ENCODE measurements at regions not wholly inside any gene's neighbourhood (a gene's known extent, or its start where the extent isn't known, plus 50 kb on each side); places are given as distances from the start of the nearest gene placed in this dataset.
"Not testable (repeated sequence)": the region's sequence is repeated elsewhere in the genome, so short reads cannot be mapped to it uniquely, and the experiment has no call there.

DNA sequence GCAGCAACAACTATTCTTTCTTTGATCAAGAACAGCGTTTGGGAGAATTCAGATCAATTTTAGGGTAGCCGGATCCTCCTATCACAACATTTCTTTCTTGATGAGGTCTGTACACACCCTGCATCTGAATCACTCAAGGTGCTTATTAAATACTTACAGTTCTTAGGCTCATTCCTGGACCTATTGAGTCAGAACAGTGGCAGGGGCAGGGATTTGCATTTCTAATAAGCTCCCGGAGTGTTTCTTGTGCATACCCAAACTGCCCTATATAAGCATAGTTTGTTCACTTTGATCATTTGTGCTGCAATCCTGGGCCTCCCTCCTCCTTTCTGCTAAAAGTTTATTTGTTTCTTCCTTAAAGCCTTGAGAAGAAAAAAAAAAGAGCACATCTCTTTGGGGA is 80.5 kb upstream of the RPH3A start:
- Histone ChIP-seq H3K4me3 (ENCODE audit: low read length in 3 of 3) (no peak overlapping the region), H3K9ac (ENCODE audit: low read length in 3 of 3) (no peak overlapping the region), H3K27me3 (ENCODE audit: control insufficient read depth, insufficient read depth, low read length) (no peaks in the 10 kb centered on the region), H3K36me3 (ENCODE audit: control insufficient read depth in 2 of 3, insufficient read depth in 3 of 3, low read length in 3 of 3) (no peaks in the 10 kb centered on the region), H3K9me3 (ENCODE audit: control insufficient read depth in 2 of 3, insufficient read depth in 1 of 3, low read length in 3 of 3) (no peaks in the 10 kb centered on the region), H3K27ac (ENCODE audit: low read depth in 2 of 2, low read length in 2 of 2) (no peak overlapping the region), H3K4me1 (ENCODE audit: control insufficient read depth in 2 of 3, insufficient read depth in 2 of 3, low read depth in 1 of 3, low read length in 3 of 3) (no peaks in the 10 kb centered on the region)
- intact Hi-C loops (cut with DNase I): no loop called here
- DNase-seq (no peak), FAIRE-seq (no peak)
- TF ChIP-seq, protein P1, sequence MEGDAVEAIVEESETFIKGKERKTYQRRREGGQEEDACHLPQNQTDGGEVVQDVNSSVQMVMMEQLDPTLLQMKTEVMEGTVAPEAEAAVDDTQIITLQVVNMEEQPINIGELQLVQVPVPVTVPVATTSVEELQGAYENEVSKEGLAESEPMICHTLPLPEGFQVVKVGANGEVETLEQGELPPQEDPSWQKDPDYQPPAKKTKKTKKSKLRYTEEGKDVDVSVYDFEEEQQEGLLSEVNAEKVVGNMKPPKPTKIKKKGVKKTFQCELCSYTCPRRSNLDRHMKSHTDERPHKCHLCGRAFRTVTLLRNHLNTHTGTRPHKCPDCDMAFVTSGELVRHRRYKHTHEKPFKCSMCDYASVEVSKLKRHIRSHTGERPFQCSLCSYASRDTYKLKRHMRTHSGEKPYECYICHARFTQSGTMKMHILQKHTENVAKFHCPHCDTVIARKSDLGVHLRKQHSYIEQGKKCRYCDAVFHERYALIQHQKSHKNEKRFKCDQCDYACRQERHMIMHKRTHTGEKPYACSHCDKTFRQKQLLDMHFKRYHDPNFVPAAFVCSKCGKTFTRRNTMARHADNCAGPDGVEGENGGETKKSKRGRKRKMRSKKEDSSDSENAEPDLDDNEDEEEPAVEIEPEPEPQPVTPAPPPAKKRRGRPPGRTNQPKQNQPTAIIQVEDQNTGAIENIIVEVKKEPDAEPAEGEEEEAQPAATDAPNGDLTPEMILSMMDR (IDR thresholded peaks at IDR 0.05; ENCODE audit: borderline replicate concordance, extremely low read depth, insufficient read depth): no peak

DNA sequence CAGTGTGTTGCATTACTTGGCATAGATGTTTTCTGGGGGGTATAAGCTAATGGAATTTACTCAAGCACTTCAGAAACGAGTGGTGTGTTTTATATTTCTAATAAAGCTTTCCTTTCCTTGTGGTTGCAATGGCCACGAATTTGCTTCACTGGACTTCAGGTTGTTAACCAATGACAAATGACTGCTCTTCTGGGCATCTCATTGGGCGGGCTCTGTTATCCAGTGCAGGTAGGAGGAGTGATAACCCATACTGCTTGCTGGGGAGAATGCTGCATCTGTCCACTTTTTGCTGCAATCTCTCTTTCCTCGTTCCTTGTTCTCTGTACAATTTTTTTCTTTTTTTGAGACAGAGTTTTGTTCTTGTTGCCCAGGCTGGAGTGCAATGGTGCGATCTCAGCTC is 80.0 kb upstream of the RPH3A start:
- DNase-seq: no peak
- Histone ChIP-seq H3K4me3 (ENCODE audit: low read length in 3 of 3) (no peak overlapping the region), H3K27me3 (ENCODE audit: control insufficient read depth, insufficient read depth, low read length) (no peaks in the 10 kb centered on the region), H3K27ac (ENCODE audit: low read depth in 2 of 2, low read length in 2 of 2) (no peak overlapping the region), H3K36me3 (ENCODE audit: control insufficient read depth in 2 of 3, insufficient read depth in 3 of 3, low read length in 3 of 3) (no peaks in the 10 kb centered on the region), H3K4me1 (ENCODE audit: control insufficient read depth in 2 of 3, insufficient read depth in 2 of 3, low read depth in 1 of 3, low read length in 3 of 3) (no peaks in the 10 kb centered on the region), H3K9ac (ENCODE audit: low read length in 3 of 3) (no peak overlapping the region), H3K9me3 (ENCODE audit: control insufficient read depth in 2 of 3, insufficient read depth in 1 of 3, low read length in 3 of 3) (no peaks in the 10 kb centered on the region)
- FAIRE-seq: no peak
- intact Hi-C loops (cut with DNase I): no loop called here
- TF ChIP-seq, protein P1 (IDR thresholded peaks at IDR 0.05; ENCODE audit: borderline replicate concordance, extremely low read depth, insufficient read depth): no peak

DNA sequence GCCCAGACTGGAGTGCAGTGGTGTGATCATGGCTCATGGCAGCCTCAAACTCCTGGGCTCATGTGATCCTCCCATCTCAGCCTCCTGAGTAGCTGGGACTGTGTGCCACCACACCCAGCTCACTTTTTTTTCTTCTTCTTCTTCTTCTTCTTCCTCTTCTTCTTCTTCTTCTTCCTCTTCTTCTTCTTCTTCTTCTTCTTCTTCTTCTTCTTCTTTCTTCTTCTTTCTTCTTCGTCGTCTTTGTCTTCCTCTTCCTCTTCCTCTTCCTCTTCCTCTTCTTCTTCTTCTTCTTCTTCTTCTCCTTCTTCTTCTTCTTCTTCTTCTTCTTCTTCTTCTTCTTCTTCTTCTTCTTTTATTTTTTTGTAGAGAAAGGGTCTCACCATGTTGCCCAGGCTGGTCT is 78.8 kb upstream of the RPH3A start:
- H3K9ac ChIP-seq (ENCODE audit: low read length in 3 of 3); H3K9me3 ChIP-seq (ENCODE audit: control insufficient read depth in 2 of 3, insufficient read depth in 1 of 3, low read length in 3 of 3); H3K27me3 ChIP-seq (ENCODE audit: control insufficient read depth, insufficient read depth, low read length); H3K4me3 ChIP-seq (ENCODE audit: low read length in 3 of 3); H3K4me1 ChIP-seq (ENCODE audit: control insufficient read depth in 2 of 3, insufficient read depth in 2 of 3, low read depth in 1 of 3, low read length in 3 of 3); DNase-seq; H3K27ac ChIP-seq (ENCODE audit: low read depth in 2 of 2, low read length in 2 of 2); H3K36me3 ChIP-seq (ENCODE audit: control insufficient read depth in 2 of 3, insufficient read depth in 3 of 3, low read length in 3 of 3); FAIRE-seq; intact Hi-C loops (cut with DNase I): not testable (repeated sequence)

DNA sequence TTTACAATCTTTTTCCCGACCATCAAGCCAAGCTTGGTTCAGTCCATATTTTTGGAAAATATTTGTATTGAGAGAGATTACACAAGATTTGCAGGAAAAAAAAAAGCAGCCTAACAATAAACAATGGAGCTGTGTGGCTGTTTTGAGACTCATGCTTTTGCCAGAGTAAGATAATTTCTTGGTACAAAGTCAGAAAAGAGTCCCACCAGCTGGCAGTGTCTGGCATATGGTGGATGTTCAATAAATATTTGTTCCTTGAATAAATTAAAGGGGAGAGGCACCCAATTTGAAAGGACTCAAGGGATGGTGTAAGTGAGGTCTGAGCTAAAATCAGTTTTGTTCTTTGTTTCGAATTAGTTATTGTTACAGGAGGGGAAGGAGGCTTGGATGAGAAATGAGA is 78.1 kb upstream of the RPH3A start:
- Histone ChIP-seq H3K4me1 (ENCODE audit: control insufficient read depth in 2 of 3, insufficient read depth in 2 of 3, low read depth in 1 of 3, low read length in 3 of 3) (no peaks in the 10 kb centered on the region), H3K9ac (ENCODE audit: low read length in 3 of 3) (no peak overlapping the region), H3K27ac (ENCODE audit: low read depth in 2 of 2, low read length in 2 of 2) (no peak overlapping the region), H3K4me3 (ENCODE audit: low read length in 3 of 3) (no peak overlapping the region), H3K36me3 (ENCODE audit: control insufficient read depth in 2 of 3, insufficient read depth in 3 of 3, low read length in 3 of 3) (no peaks in the 10 kb centered on the region), H3K27me3 (ENCODE audit: control insufficient read depth, insufficient read depth, low read length) (no peaks in the 10 kb centered on the region), H3K9me3 (ENCODE audit: control insufficient read depth in 2 of 3, insufficient read depth in 1 of 3, low read length in 3 of 3) (no peaks in the 10 kb centered on the region)
- intact Hi-C loops (cut with DNase I): no loop called here
- FAIRE-seq (no peak), DNase-seq (no peak)
- TF ChIP-seq, protein P1 (IDR thresholded peaks at IDR 0.05; ENCODE audit: borderline replicate concordance, extremely low read depth, insufficient read depth): no peak
